ENCODE measurements at regions not wholly inside any gene's neighbourhood (a gene's known extent, or its start where the extent isn't known, plus 50 kb on each side); places are given as distances from the start of the nearest gene placed in this dataset.

DNA sequence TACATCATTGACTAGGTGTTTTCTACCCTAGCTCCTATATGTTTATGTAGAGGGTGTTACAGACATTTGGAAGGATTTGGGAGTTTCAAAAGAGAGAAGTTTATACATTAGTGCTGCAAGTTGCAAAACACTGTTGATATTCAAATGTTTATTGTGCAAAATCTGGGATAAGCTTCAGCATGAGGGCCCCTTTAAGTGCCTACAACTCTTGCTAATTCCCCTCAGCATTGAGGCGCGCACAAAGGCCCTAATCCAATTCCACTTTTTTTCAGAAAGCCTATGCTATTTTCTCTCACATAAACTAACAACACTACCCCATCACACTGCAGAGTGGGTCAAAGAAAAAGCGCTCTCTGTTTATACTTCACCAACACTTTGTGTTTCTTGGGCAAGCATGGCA is 208.0 kb downstream of the NR2F2 start:
- H3K4me3 ChIP-seq (replicated peaks in 1 of 2; ENCODE audit: low read depth in 2 of 2, low read length in 2 of 2): no peak overlapping the region
- DNase-seq (ENCODE audit: low read depth in 2 of 2): no peak
- TF ChIP-seq, protein P1, sequence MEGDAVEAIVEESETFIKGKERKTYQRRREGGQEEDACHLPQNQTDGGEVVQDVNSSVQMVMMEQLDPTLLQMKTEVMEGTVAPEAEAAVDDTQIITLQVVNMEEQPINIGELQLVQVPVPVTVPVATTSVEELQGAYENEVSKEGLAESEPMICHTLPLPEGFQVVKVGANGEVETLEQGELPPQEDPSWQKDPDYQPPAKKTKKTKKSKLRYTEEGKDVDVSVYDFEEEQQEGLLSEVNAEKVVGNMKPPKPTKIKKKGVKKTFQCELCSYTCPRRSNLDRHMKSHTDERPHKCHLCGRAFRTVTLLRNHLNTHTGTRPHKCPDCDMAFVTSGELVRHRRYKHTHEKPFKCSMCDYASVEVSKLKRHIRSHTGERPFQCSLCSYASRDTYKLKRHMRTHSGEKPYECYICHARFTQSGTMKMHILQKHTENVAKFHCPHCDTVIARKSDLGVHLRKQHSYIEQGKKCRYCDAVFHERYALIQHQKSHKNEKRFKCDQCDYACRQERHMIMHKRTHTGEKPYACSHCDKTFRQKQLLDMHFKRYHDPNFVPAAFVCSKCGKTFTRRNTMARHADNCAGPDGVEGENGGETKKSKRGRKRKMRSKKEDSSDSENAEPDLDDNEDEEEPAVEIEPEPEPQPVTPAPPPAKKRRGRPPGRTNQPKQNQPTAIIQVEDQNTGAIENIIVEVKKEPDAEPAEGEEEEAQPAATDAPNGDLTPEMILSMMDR (IDR thresholded peaks at IDR 0.05; ENCODE audit: low read depth, low read length): no peak

DNA sequence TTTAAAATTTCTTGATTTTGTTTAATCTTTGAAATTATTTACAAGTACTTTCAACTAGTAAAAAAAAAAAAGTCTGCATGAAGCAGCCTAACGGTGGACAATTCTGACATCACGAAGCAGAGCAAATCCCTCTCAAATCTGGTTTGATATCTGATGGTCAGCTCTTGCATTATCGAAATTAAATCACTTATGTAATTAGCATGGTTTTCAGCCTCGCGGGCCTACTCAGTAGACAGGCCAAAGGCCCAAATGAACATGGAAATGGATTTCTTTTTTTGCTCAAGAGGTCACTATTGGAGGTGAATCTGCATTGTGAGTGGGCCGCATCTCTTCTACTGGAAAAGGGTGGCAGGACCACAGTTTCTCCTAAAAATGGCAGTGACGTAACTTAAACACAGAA is 209.8 kb downstream of the NR2F2 start:
- H3K4me3 ChIP-seq (replicated peaks in 1 of 2; ENCODE audit: low read depth in 2 of 2, low read length in 2 of 2): no peak overlapping the region
- TF ChIP-seq, protein P1 (IDR thresholded peaks at IDR 0.05; ENCODE audit: low read depth, low read length): no peak
- no peak for DNase-seq (ENCODE audit: low read depth in 2 of 2)

DNA sequence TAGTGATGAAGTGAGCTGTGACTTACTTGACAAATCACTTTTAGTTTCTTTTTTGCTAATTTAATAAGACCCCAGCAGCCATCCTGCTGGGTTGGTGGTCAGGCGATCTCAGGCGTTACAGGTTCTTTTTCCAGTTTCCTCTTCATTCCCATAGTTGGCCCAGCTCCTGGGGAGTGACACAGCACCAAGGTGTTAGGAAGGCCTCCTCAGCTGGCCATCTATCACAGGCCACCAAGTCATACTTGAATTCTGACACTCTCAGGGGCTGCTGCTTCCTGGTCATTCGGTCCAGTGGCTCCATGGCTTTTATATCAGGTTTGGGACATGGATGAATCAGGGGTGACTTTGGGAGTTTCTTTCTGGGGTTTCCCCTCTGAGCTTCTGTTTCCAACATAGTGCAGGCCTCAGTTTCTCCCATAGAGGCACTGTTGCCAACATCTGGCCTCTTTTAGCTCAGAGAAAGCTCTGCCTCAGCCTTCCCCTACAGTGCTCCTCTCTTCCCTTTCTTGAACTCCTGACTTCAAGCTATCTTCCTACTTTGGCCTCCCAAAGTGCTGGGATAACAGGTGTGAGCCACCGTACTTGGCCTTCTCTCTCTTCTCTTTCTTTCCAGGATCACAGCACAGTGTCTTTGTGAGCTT is 211.8 kb downstream of the NR2F2 start:
- no peak for DNase-seq (ENCODE audit: low read depth in 2 of 2)
- H3K4me3 ChIP-seq (replicated peaks in 1 of 2; ENCODE audit: low read depth in 2 of 2, low read length in 2 of 2): no peak overlapping the region
- TF ChIP-seq, protein P1 (IDR thresholded peaks at IDR 0.05; ENCODE audit: low read depth, low read length): no peak

DNA sequence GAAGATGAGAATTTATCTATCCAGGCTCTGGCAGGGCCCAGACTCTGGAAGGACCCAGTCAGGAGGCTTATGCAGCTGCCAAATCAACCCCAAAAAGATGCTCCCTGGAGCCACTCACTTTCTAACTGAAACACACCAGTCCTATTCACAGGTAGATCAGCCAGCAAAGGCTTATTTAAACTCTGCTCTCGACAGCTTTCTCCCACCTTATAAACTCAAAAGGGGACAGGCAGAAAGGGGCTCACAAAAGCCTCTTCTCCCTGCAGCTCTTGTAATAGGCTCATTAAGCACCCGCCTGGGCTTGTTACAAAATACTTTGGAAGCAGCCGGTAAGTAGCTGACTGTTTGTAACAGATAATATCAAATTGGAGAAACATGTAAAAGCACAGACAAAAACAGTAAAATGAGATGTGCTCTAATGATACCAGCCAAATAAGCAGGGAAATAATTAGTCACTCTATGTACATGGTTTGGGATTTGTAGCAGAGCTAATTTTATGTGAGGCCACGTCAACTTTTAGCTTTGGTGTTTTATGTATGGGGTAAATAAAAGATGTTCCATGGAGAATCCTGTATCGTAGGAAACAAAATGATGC is 213.8 kb downstream of the NR2F2 start:
- TF ChIP-seq, protein P1 (IDR thresholded peaks at IDR 0.05; ENCODE audit: low read depth, low read length): no peak

DNA sequence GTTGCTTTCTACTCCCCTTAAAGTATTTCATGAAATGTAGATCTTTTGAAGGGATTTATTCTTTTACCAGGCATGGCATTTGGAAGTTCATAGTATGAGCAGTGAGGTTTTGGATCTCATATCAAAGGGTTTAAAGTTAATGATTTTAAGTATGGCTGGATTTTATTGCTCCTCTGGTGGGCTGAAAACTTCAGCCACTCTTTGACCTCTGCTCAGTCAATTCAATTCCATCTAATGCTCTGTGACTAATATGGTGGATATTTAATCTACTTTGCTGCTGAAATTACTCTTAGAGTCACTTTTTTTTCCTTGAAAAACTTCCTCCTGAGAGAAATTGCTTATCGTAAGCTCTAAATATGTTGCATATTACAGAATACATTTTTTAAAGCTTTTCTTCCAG is 218.6 kb downstream of the NR2F2 start:
- TF ChIP-seq, protein P1 (IDR thresholded peaks at IDR 0.05; ENCODE audit: low read depth, low read length): no peak
- no peak overlapping the region for H3K4me3 ChIP-seq (replicated peaks in 1 of 2; ENCODE audit: low read depth in 2 of 2, low read length in 2 of 2)
- no peak for DNase-seq (ENCODE audit: low read depth in 2 of 2)

More for the DNA sequence above, 213.8 kb downstream of the NR2F2 start:
- H3K4me3 ChIP-seq (replicated peaks in 1 of 2; ENCODE audit: low read depth in 2 of 2, low read length in 2 of 2): no peak overlapping the region
- no peak for DNase-seq (ENCODE audit: low read depth in 2 of 2)

DNA sequence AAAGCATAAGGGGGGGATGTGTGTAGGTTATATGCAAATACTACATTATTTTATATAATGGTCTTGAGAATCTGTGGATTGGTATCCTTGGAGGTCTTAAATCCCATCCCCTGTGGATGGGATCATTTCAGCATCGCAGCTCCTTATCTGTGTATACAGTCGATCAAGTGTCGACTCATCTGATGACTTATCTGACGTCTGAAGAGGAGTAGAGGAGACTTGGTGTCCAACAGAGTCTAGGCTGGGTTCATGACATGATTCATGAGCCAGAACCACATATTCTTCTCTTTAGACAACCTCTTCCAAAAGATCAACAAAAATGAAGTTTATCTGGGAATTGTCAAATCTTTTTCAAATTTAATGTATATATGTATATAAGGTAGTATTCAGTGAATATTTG is 220.7 kb downstream of the NR2F2 start:
- H3K4me3 ChIP-seq (replicated peaks in 1 of 2; ENCODE audit: low read depth in 2 of 2, low read length in 2 of 2): no peak overlapping the region
- TF ChIP-seq, protein P1 (IDR thresholded peaks at IDR 0.05; ENCODE audit: low read depth, low read length): no peak
- no peak for DNase-seq (ENCODE audit: low read depth in 2 of 2)

All from cardiac fibroblast (primary cell).